ENCODE measurements at regions not wholly inside any gene's neighbourhood (a gene's known extent, or its start where the extent isn't known, plus 50 kb on each side); places are given as distances from the start of the nearest gene placed in this dataset.
"Not testable (repeated sequence)": the region's sequence is repeated elsewhere in the genome, so short reads cannot be mapped to it uniquely, and the experiment has no call there.

DNA sequence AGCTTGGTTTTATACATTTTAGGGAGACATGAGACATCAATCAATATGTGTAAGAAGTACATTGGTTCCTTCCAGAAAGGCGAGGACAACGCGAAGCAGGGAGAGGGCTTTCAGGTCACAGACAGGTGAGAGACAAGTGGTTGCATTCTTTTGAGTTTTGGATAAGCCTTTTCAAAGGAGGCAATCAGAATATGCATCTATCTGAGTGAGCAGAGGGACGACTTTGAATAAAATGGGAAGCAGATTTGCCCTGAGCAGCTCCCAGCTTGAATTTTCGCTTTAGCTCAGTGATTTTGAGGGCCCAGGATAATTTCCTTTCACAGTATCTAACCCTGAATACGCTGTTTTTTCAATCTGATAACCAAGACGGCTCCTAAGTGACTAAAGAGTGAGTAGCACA is 82.5 kb upstream of the MYO3A start:
- no peak for DNase-seq (ENCODE audit: low spot score)
- H3K27ac ChIP-seq: no peak overlapping the region
- TF ChIP-seq, protein P1, sequence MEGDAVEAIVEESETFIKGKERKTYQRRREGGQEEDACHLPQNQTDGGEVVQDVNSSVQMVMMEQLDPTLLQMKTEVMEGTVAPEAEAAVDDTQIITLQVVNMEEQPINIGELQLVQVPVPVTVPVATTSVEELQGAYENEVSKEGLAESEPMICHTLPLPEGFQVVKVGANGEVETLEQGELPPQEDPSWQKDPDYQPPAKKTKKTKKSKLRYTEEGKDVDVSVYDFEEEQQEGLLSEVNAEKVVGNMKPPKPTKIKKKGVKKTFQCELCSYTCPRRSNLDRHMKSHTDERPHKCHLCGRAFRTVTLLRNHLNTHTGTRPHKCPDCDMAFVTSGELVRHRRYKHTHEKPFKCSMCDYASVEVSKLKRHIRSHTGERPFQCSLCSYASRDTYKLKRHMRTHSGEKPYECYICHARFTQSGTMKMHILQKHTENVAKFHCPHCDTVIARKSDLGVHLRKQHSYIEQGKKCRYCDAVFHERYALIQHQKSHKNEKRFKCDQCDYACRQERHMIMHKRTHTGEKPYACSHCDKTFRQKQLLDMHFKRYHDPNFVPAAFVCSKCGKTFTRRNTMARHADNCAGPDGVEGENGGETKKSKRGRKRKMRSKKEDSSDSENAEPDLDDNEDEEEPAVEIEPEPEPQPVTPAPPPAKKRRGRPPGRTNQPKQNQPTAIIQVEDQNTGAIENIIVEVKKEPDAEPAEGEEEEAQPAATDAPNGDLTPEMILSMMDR (IDR thresholded peaks at IDR 0.05): no peak
- no peak overlapping the region for H3K4me3 ChIP-seq

DNA sequence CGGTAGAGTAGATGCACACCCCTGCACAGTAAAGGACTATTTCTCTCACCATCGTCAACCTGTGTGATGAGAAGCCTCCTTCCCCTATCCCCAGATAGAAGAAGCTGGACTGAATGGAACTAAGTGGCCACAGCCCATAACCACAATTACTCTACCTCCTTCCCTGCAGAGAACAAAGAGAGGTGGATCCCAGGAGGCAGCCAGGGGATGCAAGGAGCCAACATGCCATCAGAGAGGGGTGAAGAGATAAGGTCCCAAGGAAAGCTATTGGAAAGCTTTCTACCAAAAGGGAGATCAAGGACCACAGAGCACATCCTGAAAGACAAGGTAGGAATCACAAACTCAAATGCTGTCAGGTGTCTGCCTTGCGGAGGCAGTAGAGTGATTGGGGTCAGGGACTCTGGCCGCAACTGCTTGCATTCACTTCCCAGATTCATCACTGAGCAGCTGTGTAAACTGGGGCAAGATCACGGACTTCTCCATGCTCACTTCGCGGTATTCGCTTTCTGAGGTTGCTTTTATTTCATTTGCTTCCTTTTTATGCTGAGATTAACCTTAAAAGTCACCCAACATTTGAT is 81.6 kb upstream of the MYO3A start:
- TF ChIP-seq, protein P1 (IDR thresholded peaks at IDR 0.05): no peak
- no peak for DNase-seq (ENCODE audit: low spot score)
- Histone ChIP-seq H3K27ac (no peak overlapping the region), H3K4me3 (no peak overlapping the region)

DNA sequence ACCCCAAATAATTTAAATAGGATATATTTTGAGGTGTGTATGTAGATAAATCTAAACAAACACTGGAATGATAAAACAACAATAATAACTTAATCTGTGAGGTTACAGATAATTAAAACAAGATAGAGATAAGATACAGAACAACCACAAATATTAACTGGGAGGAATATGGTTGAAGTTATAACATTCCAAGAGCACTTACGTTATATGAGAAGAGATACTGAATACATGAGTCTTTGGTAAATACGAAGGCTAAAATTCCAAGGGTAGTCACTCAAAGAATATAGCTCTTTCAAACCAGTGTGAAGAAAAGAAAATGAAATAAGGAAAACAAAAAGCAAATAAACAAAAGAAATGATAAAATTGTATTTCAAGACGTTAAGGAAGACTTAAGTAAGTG is 76.0 kb upstream of the MYO3A start:
- no peak overlapping the region for H3K4me3 ChIP-seq
- no peak overlapping the region for H3K27ac ChIP-seq
- no peak for DNase-seq (ENCODE audit: low spot score)
- TF ChIP-seq, protein P1 (IDR thresholded peaks at IDR 0.05): no peak

DNA sequence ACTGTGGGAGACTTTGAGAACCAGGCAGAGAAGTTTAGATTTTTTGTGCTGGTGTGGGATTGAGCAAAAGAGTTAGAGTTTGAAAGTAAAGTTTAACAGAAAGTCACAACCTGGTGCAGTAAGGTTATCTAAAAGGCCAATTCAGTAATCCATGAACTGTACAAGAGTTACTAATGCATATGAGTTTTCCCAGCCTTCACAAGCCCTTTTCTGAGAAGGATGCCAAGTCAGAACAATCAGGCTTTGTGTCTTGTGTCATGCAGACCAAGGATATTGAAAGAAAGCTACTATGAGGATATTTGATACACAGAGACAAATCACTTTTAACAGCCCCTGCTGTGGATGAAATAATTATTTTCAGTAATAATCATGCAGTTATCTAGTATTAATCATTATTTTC is 68.8 kb upstream of the MYO3A start:
- Histone ChIP-seq H3K4me3 (no peak overlapping the region), H3K27ac (no peak overlapping the region)
- DNase-seq (ENCODE audit: low spot score): no peak
- TF ChIP-seq, protein P1 (IDR thresholded peaks at IDR 0.05): no peak

DNA sequence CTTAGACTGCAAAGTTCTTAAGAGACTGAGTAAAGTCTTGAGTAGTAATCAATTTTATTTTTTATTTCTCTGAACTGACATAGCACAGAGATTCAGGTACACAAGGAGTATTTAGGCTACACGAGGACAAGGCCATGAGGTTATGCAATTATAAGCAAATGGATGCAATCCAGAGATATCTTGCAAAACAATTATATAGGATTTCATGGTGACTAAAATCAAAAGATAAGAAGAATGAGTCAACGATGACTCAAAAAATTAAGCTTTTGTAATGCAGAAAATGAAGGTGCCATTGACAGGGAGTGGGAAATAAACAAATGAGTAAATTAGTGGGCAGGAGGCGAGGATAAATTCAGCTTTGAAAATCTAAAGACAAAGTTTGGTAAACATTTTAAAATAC is 66.7 kb upstream of the MYO3A start:
- DNase-seq (ENCODE audit: low spot score): no peak
- H3K27ac ChIP-seq: no peak overlapping the region
- TF ChIP-seq, protein P1 (IDR thresholded peaks at IDR 0.05): no peak
- no peak overlapping the region for H3K4me3 ChIP-seq

DNA sequence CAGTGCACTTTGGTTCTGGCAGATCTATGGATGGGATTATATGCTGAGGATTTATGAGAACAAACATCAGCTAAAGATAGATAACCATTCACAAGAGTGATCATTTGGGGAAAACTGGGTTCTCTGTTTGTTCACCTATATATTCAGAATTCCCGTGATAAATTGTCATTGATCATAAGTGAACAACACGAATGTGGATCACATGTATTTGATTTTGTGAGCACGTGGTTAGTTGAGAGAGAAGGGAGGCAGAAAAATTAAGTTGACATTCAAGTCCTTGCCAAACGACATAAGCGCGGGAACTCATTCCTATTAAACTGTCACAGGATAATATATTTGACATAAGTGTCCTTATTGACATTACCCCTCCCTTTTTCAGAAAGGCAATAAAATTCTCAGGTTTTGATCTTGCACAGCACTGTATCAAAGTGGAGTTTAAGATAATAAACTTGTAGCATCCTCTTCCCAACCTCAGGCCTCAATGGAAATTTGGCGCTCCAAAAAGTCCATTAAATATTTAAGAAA is 64.9 kb upstream of the MYO3A start:
- TF ChIP-seq, protein P1 (IDR thresholded peaks at IDR 0.05): no peak
- Histone ChIP-seq H3K27ac (no peak overlapping the region), H3K4me3 (no peak overlapping the region)
- DNase-seq (ENCODE audit: low spot score): no peak

DNA sequence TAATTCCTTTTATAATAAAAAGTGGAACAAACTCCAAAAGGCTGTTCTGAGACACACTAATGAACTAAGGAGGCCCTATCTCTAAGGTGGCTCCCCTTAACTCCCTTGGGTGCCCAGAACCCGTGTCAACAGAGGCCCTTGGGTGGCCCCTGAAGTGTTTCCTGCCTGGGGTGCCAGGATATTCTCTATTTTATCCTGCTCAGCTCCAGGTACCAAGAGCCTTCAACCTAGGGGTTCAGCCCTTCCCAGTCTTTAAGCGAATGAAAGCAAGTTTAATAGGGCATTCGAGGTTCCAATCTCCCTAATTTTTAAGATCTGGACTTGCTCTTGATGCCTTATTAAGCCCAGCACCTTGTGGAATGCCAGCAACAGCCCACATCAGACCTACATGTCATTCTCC is 64.4 kb upstream of the MYO3A start:
- Histone ChIP-seq H3K27ac (no peak overlapping the region), H3K4me3 (no peak overlapping the region)
- no peak for DNase-seq (ENCODE audit: low spot score)
- TF ChIP-seq, protein P1 (IDR thresholded peaks at IDR 0.05): no peak

DNA sequence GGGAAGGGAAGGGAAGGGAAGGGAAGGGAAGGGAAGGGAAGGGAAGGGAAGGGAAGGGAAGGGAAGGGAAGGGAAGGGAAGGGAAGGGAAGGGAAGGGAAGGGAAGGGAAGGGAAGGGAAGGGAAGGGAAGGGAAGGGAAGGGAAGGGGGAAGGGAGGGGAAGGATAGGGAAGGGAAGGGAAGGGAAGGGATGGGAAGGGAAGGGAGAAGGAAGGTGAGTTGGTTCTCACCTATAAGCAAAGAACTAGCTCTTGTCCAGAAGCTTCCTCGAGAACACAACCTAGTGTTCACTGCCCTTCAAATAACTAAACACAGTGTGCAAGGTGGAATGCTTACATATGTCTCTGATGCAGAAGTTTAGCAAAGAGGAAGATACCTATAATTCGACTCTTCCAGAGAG is 59.6 kb upstream of the MYO3A start:
- H3K27ac ChIP-seq; H3K4me3 ChIP-seq; DNase-seq (ENCODE audit: low spot score): not testable (repeated sequence)
